ENCODE measurements at regions not wholly inside any gene's neighbourhood (a gene's known extent, or its start where the extent isn't known, plus 50 kb on each side); places are given as distances from the start of the nearest gene placed in this dataset.
"Not testable (repeated sequence)": the region's sequence is repeated elsewhere in the genome, so short reads cannot be mapped to it uniquely, and the experiment has no call there.

DNA sequence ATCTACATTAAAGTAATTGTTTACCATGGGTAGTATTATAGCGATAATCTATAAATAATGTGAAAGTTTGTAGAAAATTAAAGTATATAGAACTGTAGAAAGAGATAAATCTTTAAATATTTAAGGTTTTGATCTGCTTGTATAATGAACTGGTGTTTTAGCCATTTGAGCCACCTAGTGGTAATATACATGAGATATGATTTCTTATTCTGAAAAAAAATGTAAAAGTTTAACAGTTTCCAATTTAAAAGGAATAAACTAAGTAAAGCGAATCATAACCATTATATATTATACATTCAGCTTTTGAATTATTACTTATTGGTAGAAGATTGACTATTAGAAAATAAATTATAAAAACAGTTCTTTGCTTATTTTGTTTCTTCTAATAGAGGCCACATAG lies 91.2 kb downstream of the OTUD1 start:
- H3K4me1 Mint-ChIP-seq = peaks cover 2 to 6% (median 4%) of the 10 kb centered on the region in 3 donors
- H3K36me3 Mint-ChIP-seq = no peaks in the 10 kb centered on the region
- no peaks in the 10 kb centered on the region for H3K9me3 Mint-ChIP-seq
- H3K27me3 Mint-ChIP-seq = no peaks in the 10 kb centered on the region
- no peak overlapping the region for H3K27ac Mint-ChIP-seq
- H3K4me3 Mint-ChIP-seq = no peak overlapping the region

DNA sequence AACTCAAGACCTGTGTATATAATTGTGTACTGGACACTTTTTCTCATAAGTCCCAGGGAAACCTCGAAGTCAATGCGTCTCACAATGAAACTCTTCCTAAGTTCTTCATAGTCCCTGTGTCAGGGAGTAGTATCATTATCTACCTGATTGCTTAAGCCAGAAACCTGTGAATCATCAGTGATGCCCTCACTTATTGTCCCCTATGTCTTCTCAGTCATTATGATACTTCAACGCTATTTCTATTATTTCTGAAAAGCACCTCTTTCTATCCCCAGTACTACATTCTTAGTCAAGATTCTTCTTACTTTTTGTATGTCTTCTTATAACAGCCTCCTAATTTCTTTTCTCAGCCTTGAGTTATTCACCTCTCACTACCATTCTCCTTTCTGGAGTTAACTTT lies 94.3 kb downstream of the OTUD1 start:
- Mint-ChIP-seq H3K27me3 (peaks cover 7% of the 10 kb centered on the region), H3K9me3 (no peaks in the 10 kb centered on the region), H3K27ac (no peak overlapping the region), H3K4me1 (peaks cover 0 to 3% (median 2%) of the 10 kb centered on the region in 3 donors), H3K4me3 (no peak overlapping the region), H3K36me3 (no peaks in the 10 kb centered on the region)

DNA sequence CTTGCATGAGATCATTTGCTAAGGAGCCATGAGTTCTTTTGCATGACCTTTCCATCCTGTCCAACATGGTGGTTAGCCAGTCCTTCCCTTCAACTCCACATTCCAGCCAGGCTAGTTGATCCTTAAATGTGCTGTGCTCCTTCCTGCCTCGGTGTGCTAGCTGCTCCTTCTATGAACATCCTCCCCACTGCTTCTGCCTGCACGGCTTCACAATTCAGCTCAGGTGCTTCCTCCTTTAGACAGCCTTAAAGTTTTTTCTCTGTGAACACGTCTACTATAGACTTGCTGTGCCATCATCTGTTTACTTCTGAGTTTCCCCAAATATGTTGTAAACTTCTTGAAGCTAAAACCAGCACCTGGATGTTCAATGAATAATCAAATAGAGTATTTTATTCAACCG lies 95.5 kb downstream of the OTUD1 start:
- H3K36me3 Mint-ChIP-seq = no peaks in the 10 kb centered on the region
- no peaks in the 10 kb centered on the region for H3K9me3 Mint-ChIP-seq
- H3K4me3 Mint-ChIP-seq = no peak overlapping the region
- H3K4me1 Mint-ChIP-seq = peaks cover 0 to 3% (median 2%) of the 10 kb centered on the region in 3 donors
- H3K27ac Mint-ChIP-seq = no peak overlapping the region
- peaks cover 7% of the 10 kb centered on the region for H3K27me3 Mint-ChIP-seq

DNA sequence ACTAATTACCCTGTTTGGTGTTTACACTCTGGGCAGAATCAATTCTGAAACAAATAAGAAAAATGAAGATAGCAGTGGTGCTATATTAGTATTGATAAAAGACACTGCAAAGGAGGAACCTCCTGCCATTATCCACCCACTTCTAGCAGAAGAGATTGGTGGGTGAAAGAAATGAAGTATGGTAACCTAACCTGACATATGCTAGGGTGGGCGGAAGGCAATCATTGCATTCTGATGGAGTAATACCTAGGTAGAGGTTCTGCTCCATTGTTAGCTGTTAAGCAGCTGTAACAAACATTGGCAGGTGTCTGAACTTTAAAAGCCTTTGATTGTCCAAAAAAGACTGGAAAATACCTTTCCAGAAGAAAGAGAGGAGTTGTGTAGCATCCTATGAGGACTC lies 95.9 kb downstream of the OTUD1 start:
- Mint-ChIP-seq H3K36me3 (no peaks in the 10 kb centered on the region), H3K4me1 (peaks cover 0 to 7% (median 2%) of the 10 kb centered on the region in 3 donors), H3K4me3 (no peak overlapping the region), H3K9me3 (no peaks in the 10 kb centered on the region), H3K27ac (no peak overlapping the region), H3K27me3 (peaks cover 7% of the 10 kb centered on the region)

DNA sequence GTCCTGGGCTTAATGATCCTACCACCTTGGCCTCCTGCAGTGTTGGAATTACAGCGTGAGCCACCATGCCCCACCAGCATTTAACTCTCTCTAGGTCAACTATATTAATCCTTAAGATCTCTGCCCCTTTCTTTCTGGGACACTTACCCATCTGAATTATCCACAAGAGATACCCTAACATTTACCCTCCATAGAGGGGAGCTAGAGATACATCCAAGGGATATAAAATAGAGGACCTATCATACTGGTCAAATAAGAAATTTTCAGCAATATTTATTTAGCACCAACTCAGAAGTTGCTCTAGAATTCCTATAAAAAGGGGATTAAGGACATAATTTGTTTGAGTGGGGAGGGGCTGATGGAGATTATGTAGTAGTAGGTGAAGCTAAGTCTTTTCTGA lies 96.5 kb downstream of the OTUD1 start:
- no peaks in the 10 kb centered on the region for H3K36me3 Mint-ChIP-seq
- H3K27me3 Mint-ChIP-seq = peaks cover 7% of the 10 kb centered on the region
- H3K4me1 Mint-ChIP-seq = peaks cover 4 to 10% (median 6%) of the 10 kb centered on the region in 3 donors
- no peak overlapping the region for H3K4me3 Mint-ChIP-seq
- no peaks in the 10 kb centered on the region for H3K9me3 Mint-ChIP-seq
- no peak overlapping the region for H3K27ac Mint-ChIP-seq

DNA sequence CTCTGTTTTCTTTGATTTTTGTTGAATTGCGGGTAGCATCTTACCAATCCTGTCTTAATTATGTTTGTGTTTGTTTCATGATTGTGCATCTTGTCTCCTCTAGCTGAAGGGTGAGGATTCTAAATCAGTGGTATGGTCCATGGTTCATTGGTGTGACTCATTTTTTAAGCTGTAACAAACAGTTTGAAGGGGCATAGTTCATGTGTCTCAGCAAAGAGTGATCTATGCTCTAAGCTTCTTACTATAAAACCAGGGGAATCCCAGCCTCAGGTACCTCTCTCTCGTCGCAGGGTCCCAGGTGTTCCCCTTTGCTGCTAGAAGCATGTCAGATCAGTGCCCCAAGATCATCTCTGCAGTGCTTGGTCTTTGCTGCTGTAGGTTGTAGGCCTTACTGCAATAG lies 100.1 kb downstream of the OTUD1 start:
- no peak overlapping the region for H3K27ac Mint-ChIP-seq
- peaks cover 0 to under 1% (median 0%) of the 10 kb centered on the region in 3 donors for H3K9me3 Mint-ChIP-seq
- no peak overlapping the region for H3K4me3 Mint-ChIP-seq
- peaks cover 4 to 15% (median 12%) of the 10 kb centered on the region in 3 donors for H3K4me1 Mint-ChIP-seq
- no peaks in the 10 kb centered on the region for H3K36me3 Mint-ChIP-seq
- peaks cover 7% of the 10 kb centered on the region for H3K27me3 Mint-ChIP-seq

DNA sequence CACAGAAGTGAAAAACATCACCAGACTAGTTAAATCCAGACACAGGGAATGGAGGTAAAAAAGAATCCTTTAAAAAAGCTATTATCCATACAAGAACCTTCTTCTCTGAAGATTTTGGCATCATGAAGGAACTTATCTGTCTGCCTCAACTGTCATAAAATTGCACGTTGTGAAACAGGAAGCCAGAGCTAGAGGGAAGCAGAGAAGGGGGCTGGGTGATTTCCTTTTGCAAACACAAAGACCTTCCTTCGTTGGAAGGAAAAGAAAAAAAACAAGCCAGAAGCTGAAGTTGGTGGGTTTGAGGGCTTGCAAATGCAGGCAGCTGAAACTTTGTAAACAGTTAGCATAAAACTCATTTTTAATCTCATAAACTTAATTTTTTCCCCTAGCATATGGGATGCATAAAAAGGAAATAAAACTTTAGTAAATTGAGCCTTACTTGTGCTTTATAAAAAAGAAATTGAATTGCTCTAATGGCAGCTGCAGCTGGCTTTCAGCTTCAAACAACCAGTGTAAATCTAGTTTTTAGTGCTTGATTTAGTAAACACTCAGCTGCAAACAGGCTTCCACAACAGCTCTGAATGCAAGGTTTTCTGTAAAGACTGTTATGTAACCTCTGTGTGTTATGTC lies 101.6 kb downstream of the OTUD1 start:
- Mint-ChIP-seq H3K9me3 (peaks cover 0 to 3% (median 0%) of the 10 kb centered on the region in 3 donors), H3K36me3 (no peaks in the 10 kb centered on the region), H3K27ac (no peak overlapping the region), H3K4me3 (peak overlapping the region in 1 of 4 donors; percentile 2), H3K4me1 (peaks cover 2 to 12% (median 11%) of the 10 kb centered on the region in 3 donors), H3K27me3 (peaks cover 10% of the 10 kb centered on the region)

DNA sequence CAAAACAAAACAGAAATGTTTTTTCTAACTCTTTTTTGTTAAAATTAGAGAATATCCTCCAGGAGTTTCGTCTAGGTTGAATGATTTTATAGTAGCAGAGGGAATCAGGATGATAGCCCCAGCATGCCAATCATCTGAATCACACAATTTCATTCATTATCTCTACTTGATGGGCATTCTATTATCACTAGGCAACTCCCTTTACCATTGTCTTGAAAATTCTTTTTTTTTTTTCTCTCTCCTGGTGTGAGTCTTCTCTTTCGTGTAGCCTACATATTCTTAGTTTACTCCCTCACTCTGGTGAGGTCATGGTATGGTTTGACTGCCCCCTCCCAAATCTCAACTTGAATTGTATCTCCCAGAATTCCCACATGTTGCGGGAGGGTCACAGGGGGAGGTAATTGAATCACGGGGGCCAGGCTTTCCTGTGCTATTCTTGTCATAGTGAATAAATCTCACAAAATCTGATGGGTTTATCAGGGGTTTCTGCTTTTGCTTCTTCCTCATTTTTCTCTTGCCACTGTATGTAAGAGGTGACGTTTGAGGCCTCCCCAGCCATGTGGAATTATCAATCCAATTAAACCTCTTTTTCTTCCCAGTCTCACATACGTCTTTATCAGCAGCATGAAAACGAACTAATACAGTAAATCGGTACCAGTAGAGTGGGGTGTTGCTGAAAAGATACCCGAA lies 105.0 kb downstream of the OTUD1 start:
- Mint-ChIP-seq H3K4me1 (peaks cover 2 to 12% (median 11%) of the 10 kb centered on the region in 3 donors), H3K27ac (no peak overlapping the region), H3K27me3 (peaks cover 5% of the 10 kb centered on the region)

DNA sequence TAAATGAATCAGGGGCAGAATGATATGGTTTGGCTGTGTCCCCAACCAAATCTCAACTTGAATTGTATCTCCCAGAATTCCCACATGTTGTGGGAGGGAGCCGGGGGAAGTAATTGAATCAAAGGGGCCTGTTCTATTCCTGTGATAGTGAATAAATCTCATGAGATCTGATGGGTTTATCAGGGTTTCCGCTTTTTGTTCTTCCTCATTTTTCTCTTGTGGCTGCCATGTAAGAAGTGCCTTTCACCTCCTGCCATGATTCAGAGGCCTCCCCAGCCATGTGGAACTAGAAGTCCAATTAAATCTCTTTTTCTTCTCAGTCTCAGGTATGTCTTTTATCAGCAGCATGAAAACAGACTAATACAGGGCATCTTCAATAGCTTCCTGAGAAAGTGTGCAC lies 107.0 kb downstream of the OTUD1 start:
- H3K36me3 Mint-ChIP-seq, H3K27ac Mint-ChIP-seq, H3K4me1 Mint-ChIP-seq, H3K9me3 Mint-ChIP-seq, H3K27me3 Mint-ChIP-seq, H3K4me3 Mint-ChIP-seq: not testable (repeated sequence)

More for the DNA sequence above, 105.0 kb downstream of the OTUD1 start:
- no peaks in the 10 kb centered on the region for H3K36me3 Mint-ChIP-seq
- H3K9me3 Mint-ChIP-seq = peaks cover 0 to 3% (median 0%) of the 10 kb centered on the region in 3 donors
- H3K4me3 Mint-ChIP-seq = no peak overlapping the region

DNA sequence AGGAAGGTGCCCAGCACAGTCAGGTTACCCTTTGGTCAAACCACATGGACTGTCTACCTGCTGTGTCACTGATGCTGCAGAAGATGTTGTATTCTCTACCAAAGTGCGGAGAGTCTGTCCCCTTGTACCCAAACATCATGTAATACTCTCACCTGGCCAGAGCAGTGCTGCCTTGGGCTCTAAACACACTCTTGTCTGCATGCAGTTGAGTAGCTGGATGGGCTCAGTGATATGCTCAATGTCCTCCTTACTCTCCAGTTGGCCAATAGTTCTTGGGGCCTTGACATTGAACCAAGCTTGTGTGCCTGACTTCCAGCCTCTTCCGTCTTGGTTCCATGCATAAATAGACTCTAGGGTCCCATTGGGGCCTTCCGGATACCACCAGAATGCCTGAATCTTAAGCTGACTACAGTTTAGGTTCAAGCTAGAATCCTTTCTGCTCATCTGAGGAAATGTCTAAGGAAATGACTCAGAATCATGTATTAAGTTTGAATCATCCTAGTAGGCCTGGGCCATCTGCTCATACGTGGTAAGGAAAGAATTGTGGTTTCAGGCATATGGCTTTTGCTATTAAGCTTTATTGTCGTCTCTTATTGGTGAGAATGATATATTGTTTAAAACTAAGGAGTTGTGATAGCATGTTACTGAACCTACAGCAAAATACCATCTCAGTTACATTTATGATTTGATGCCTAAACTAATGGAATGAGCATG lies 118.0 kb downstream of the OTUD1 start:
- no peaks in the 10 kb centered on the region for H3K4me1 Mint-ChIP-seq

DNA sequence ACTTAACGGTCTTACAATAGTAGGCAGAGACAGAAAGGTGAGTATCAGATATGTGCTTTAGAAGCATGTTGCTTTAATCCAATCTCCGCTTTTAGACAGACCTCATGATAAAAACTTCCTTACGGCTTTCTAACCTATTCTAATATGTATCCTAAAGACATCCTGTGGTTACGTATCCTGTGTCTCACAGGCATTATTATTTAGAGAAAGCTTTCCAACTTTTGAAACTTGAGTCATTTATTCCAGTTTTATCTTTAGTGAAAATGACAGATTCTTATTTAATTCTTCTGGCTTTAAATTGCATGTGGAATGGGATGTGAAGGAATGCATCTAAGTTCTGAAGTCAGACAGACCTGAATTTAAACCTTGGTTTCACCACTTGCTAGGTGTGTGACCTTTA lies 118.9 kb downstream of the OTUD1 start:
- H3K27ac Mint-ChIP-seq = no peak overlapping the region
- H3K4me3 Mint-ChIP-seq = no peak overlapping the region
- peaks cover 0 to 1% (median 0%) of the 10 kb centered on the region in 3 donors for H3K4me1 Mint-ChIP-seq
- no peaks in the 10 kb centered on the region for H3K27me3 Mint-ChIP-seq
- H3K9me3 Mint-ChIP-seq = peaks cover 0 to 11% (median 1%) of the 10 kb centered on the region in 3 donors
- H3K36me3 Mint-ChIP-seq = no peaks in the 10 kb centered on the region

More for the DNA sequence above, 118.0 kb downstream of the OTUD1 start:
- Mint-ChIP-seq H3K27me3 (peaks cover 1% of the 10 kb centered on the region), H3K36me3 (no peaks in the 10 kb centered on the region), H3K27ac (no peak overlapping the region), H3K9me3 (peaks cover 0 to 4% (median 0%) of the 10 kb centered on the region in 3 donors), H3K4me3 (peak overlapping the region in 1 of 4 donors; percentile 10)

DNA sequence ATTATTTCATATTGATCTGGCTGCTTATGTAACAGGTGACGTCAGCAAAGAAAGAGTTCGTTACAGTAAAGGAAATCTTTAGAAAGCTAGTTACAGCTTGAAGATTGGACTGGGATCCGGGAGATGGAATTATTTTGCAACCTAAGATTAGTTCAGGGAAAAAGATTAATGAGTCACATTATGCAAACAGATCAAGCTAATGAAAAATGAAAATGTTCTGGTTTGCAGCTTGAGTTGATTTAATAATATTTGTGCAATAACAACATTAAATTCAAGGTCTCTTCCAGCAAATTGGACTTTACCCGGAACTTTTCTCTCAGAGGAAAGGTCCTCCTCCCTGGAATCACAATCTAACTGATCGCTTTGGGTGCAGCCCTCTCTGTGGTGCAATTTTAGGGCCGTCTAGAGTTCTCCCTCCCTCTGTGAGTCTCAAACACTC lies 119.5 kb downstream of the OTUD1 start:
- no peaks in the 10 kb centered on the region for H3K36me3 Mint-ChIP-seq
- no peaks in the 10 kb centered on the region for H3K27me3 Mint-ChIP-seq
- H3K4me3 Mint-ChIP-seq = no peak overlapping the region
- H3K9me3 Mint-ChIP-seq = peaks cover 0 to 11% (median 1%) of the 10 kb centered on the region in 3 donors
- H3K4me1 Mint-ChIP-seq = peaks cover 0 to 1% (median 0%) of the 10 kb centered on the region in 3 donors
- H3K27ac Mint-ChIP-seq = no peak overlapping the region

DNA sequence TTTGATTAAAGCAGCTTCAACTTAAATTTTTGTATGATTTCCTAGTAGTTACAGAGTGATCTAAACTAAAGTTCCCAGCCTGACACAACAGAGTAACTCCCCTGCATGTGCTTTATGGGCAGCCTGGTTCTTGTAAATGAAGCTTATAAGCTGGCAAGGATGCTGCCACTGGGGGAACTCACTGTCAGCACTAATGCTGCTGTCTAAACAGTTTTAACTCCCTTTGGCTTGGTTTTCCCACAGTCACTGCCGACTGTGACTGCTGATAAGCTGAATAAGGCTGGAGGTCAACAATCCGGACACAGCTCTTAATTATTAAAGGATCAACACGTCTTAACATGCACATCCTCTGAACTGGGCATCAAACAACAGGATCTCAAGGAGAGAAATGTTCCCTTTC lies 130.1 kb downstream of the OTUD1 start:
- no peaks in the 10 kb centered on the region for H3K27me3 Mint-ChIP-seq
- H3K4me1 Mint-ChIP-seq = no peaks in the 10 kb centered on the region
- H3K27ac Mint-ChIP-seq = no peak overlapping the region
- H3K36me3 Mint-ChIP-seq = no peaks in the 10 kb centered on the region
- peaks cover 7 to 34% (median 17%) of the 10 kb centered on the region in 3 donors for H3K9me3 Mint-ChIP-seq
- no peak overlapping the region for H3K4me3 Mint-ChIP-seq

DNA sequence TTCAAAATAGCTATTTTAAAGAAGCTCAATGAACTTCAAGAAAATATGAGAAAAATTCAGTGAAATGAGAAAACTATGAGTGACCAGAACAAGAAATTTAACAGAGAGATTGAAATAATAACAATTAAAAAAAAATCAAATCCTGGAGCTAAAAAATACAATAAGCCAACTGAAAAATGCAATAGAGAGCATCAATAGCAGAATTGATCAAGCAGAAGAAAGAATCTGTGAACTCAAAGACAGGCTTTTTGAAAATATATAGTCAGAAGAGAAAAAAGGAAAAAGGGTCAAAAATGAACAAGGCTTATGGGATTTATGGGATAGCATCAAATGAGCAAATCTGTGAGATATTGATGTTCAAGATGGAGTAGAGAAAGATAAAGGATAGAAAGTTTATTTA lies 133.0 kb downstream of the OTUD1 start:
- H3K27ac Mint-ChIP-seq = no peak overlapping the region
- no peaks in the 10 kb centered on the region for H3K4me1 Mint-ChIP-seq
- H3K27me3 Mint-ChIP-seq = no peaks in the 10 kb centered on the region
- no peaks in the 10 kb centered on the region for H3K36me3 Mint-ChIP-seq
- peaks cover 4 to 23% (median 15%) of the 10 kb centered on the region in 3 donors for H3K9me3 Mint-ChIP-seq
- no peak overlapping the region for H3K4me3 Mint-ChIP-seq

DNA sequence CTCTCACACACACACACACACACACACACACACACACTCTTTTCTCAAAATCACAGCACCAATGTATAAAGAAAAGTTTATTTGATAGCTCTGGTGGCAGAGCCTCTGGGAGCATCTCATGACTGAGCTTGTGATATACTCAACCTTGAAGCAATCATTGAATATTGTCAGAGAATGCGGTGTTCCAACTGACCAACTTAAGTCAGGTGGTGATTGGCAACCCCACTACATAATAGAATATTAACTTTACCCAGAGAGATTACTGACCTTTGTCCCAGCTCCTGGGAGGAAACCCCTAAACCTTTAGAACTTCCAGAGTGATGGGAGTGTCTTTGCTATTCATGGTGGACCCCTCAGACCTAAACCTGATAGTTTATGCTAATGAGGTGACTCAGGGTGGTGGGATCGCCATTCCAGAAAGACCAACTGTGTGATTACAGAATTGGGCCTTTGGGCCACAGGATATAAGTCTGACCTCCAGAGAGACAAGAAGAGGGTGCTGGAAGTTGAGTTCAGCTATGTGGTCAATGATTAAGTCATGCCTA lies 143.1 kb downstream of the OTUD1 start:
- Mint-ChIP-seq H3K4me1 (peaks cover 0 to 1% (median 0%) of the 10 kb centered on the region in 3 donors), H3K36me3 (no peaks in the 10 kb centered on the region), H3K27me3 (peaks cover 2% of the 10 kb centered on the region), H3K27ac (no peak overlapping the region), H3K9me3 (peaks cover 0 to 2% (median 0%) of the 10 kb centered on the region in 3 donors), H3K4me3 (no peak overlapping the region)
